K562 (cell line): ENCODE measurements at regions not wholly inside any gene's neighbourhood (a gene's known extent, or its start where the extent isn't known, plus 50 kb on each side); places are given as distances from the start of the nearest gene placed in this dataset.

ENCODE experiments used
- ATAC-seq: fragments of 200-7000 bp; cut with Tn5 transposase; 3 replicates; pipeline ENCODE4 v1.9.1; 2020; ENCODE audit warnings: moderate library complexity
- BruUV-seq: library from RNA; stranded (reverse); fragments of 400-500 nt; replicated peaks from 2 replicates; lab custom pipeline; 2021; lab: Mats Ljungman, UMichigan
- CTCF ChIA-PET: fragments of 300-600 bp; formaldehyde crosslinking; extraction: SDS; loops from one replicate; lab custom pipeline; 2021; ENCODE audit warnings: low intra/inter-chr PET ratio; lab: Yijun Ruan, JAX
- POLR2A ChIA-PET: fragments of 300-600, 350-650 bp; sonication (Branson Sonifier 250); formaldehyde crosslinking; extraction: SDS; loops from one replicate; lab custom pipeline; 2021; ENCODE audit warnings: antibody characterized with exemption, inconsistent platforms; lab: Yijun Ruan, JAX
- DNase-seq, 4 experiments: peaks; one replicate each; pipeline versions ENCODE4 v3.0.0 to v3.0.0-alpha.2; 2011 to 2018; ENCODE audit warnings: low spot score in 3 of 4, mixed read lengths in 3 of 4; ENCODE audit errors: extremely low read depth in 1 of 4
- FAIRE-seq: peaks from 2 replicates; lab custom pipeline; 2011; peaks lifted over from hg19 to GRCh38; lab: Jason Lieb, UNC
- H2AFZ ChIP-seq: 2 replicates; pipeline ENCODE4 v1.6.0; 2011; ENCODE audit warnings: low read depth, low read length, control low read depth, inconsistent platforms
- H3K27ac ChIP-seq: fragments of 200-600 bp; 3 replicates; pipeline ENCODE4 v1.8.0; 2011; ENCODE audit warnings: low read depth, mild to moderate bottlenecking, control low read depth, inconsistent platforms, low read length, moderate library complexity, mixed read lengths; ENCODE audit errors: extremely low read depth
- H3K27me3 ChIP-seq, 2 experiments: fragments of 300-600 bp in 1 of 2; 2 replicates in 1 of 2; 3 replicates in 1 of 2; pipeline versions ENCODE4 v1.6.0 to v1.8.0; 2011; ENCODE audit warnings: inconsistent platforms in 2 of 2, low read length in 2 of 2, mild to moderate bottlenecking in 1 of 2, mixed read lengths in 1 of 2, moderate library complexity in 1 of 2; ENCODE audit not compliant: control insufficient read depth in 2 of 2, insufficient read depth in 2 of 2
- H3K36me3 ChIP-seq: fragments of 300-600 bp; 3 replicates; pipeline ENCODE4 v1.8.0; 2011; ENCODE audit warnings: mild to moderate bottlenecking, low read length, inconsistent platforms; ENCODE audit not compliant: control insufficient read depth, insufficient read depth
- H3K4me1 ChIP-seq, 2 experiments: fragments of 200-600 bp in 1 of 2; replicated peaks in 1 of 2; 2 replicates in 1 of 2; 3 replicates in 1 of 2; pipeline versions ENCODE4 v1.5.1 to v1.8.0; 2011; ENCODE audit warnings: inconsistent platforms in 2 of 2, low read length in 2 of 2, mild to moderate bottlenecking in 1 of 2, mixed read lengths in 1 of 2, moderate library complexity in 1 of 2; ENCODE audit not compliant: control insufficient read depth in 2 of 2, insufficient read depth in 2 of 2
- H3K4me2 ChIP-seq: 2 replicates; pipeline ENCODE4 v1.6.1; 2011; ENCODE audit warnings: low read length, control low read depth, inconsistent platforms, mixed read lengths; ENCODE audit not compliant: insufficient read depth
- H3K4me3 ChIP-seq: fragments of 200-600 bp; sonication (generic), shearing (Covaris generic); 2 replicates; pipeline ENCODE4 v1.5.1; 2016; ENCODE audit warnings: control low read depth, inconsistent platforms
- H3K79me2 ChIP-seq: fragments of 200-600 bp; 3 replicates; pipeline ENCODE4 v1.8.0; 2011; ENCODE audit warnings: low read length, inconsistent platforms; ENCODE audit not compliant: control insufficient read depth, insufficient read depth
- H3K9ac ChIP-seq, 2 experiments: 2 replicates each; pipeline versions ENCODE4 v1.6.0 to v1.6.1; 2011; ENCODE audit warnings: low read depth in 2 of 2, low read length in 2 of 2, control low read depth in 1 of 2, inconsistent platforms in 1 of 2, mild to moderate bottlenecking in 1 of 2, mixed read lengths in 1 of 2; ENCODE audit not compliant: insufficient read depth in 1 of 2
- H3K9me1 ChIP-seq: one replicate; pipeline ENCODE4 v1.6.0; 2011; ENCODE audit warnings: inconsistent platforms, mild to moderate bottlenecking, low read length, moderate library complexity; ENCODE audit not compliant: control insufficient read depth, insufficient read depth
- H3K9me3 ChIP-seq: replicated peaks from 2 replicates; pipeline ENCODE4 v1.5.1; 2011; ENCODE audit warnings: low read depth, low read length, inconsistent platforms; ENCODE audit not compliant: control insufficient read depth, insufficient read depth
- H4K20me1 ChIP-seq: replicated peaks from 2 replicates; pipeline ENCODE4 v1.6.1; 2011; ENCODE audit warnings: low read length, inconsistent platforms, mixed read lengths; ENCODE audit not compliant: control insufficient read depth, insufficient read depth
- FOSL1 ChIP-seq: fragments of 200-800 bp; sonication (Bioruptor generic); conservative IDR thresholded peaks from 2 replicates; pipeline ENCODE4 v1.6.1; 2016; ENCODE audit warnings: missing genetic modification characterization, missing compliant biosample characterization
- GABPA ChIP-seq: fragments of 200-800 bp; sonication (Bioruptor generic); conservative IDR thresholded peaks from 2 replicates; pipeline ENCODE4 v1.6.1; 2016; ENCODE audit warnings: low read depth, missing genetic modification characterization, missing compliant biosample characterization
- MAFG ChIP-seq: fragments of 450-650 bp; conservative IDR thresholded peaks from 2 replicates; pipeline ENCODE4 v1.6.1; 2016; ENCODE audit warnings: missing genetic modification characterization, missing compliant biosample characterization
- MYBL2 ChIP-seq, 2 experiments: fragments of 450-650 bp in 1 of 2; sonication (generic) in 1 of 2; formaldehyde crosslinking in 1 of 2; IDR thresholded peaks; 2 replicates each; pipeline versions ENCODE4 v1.6.1 to v1.8.1; 2017 to 2022; ENCODE audit warnings: borderline replicate concordance in 1 of 2, inconsistent platforms in 1 of 2, low read depth in 1 of 2, mild to moderate bottlenecking in 1 of 2, missing genetic modification reagents in 1 of 2, moderate library complexity in 1 of 2
- RHOXF2B ChIP-seq: fragments of 250-450 bp; sonication (Bioruptor Pico); conservative IDR thresholded peaks from 2 replicates; pipeline ENCODE4 v1.5.1; 2021
- SLC30A9 ChIP-seq: fragments of 250-450 bp; sonication (Bioruptor Pico); IDR thresholded peaks from 2 replicates; pipeline ENCODE4 v1.8.0; 2022; ENCODE audit warnings: mild to moderate bottlenecking, moderate library complexity
- TARDBP ChIP-seq: fragments of 450-650 bp; IDR thresholded peaks from 2 replicates; pipeline ENCODE4 v1.6.1; 2016
- ZNF77 ChIP-seq: fragments of 250-450 bp; sonication (Bioruptor Pico); IDR thresholded peaks from 2 replicates; pipeline ENCODE4 v1.5.0; 2020
- WGBS: fragments of 100-300 bp; shearing (Covaris generic); methylation state at CpG from one replicate; pipeline ENCODE4 v1.1.6; 2016; ENCODE audit warnings: low coverage, mixed read lengths; ENCODE audit not compliant: insufficient coverage; ENCODE audit errors: missing lambda C conversion rate; 5-methylcytosine and 5-hydroxymethylcytosine counted together
- in situ Hi-C: fragments of 300-500 bp; cut with MboI; formaldehyde crosslinking; loops from 4 replicates; pipeline ENCODE4 v1.15.0; 2018; ENCODE audit warnings: inconsistent platforms, mixed read lengths
- intact Hi-C: fragments of 100-400 bp; cut with micrococcal nuclease; formaldehyde crosslinking; loops from 2 replicates; pipeline ENCODE4 v1.14.2; 2022
- TF ChIP-seq, protein P1 (sequence below): sonication (generic); formaldehyde crosslinking; IDR thresholded peaks from 2 replicates; pipeline ENCODE4 v1.8.1; 2023; ENCODE audit warnings: mild to moderate bottlenecking, missing genetic modification reagents
- TF ChIP-seq, protein P2 (sequence below): sonication (generic); formaldehyde crosslinking; IDR thresholded peaks from 2 replicates; pipeline ENCODE4 v1.8.1; 2023; ENCODE audit warnings: missing genetic modification reagents, mild to moderate bottlenecking, borderline replicate concordance
- TF ChIP-seq, protein P3 (sequence below): sonication (generic); formaldehyde crosslinking; IDR thresholded peaks from 2 replicates; pipeline ENCODE4 v1.8.0; 2022; ENCODE audit warnings: missing genetic modification reagents, mild to moderate bottlenecking, borderline replicate concordance

GRCh38 chr6:88558981-88559380, 392.8 kb upstream of the CNR1 start:
- 4% methylated on average over 5 of the region's 5 CpGs for WGBS
- ATAC-seq, result no peak

More at GRCh38 chr6:88558981-88559380, 392.8 kb upstream of the CNR1 start:
- intact Hi-C loops (no loop called here), in situ Hi-C loops (no loop called here)
- H3K9ac ChIP-seq, result no peak overlapping the region
- H2AFZ ChIP-seq, result no peak overlapping the region
- H3K79me2 ChIP-seq, result no peaks in the 10 kb centered on the region
- no peaks in the 10 kb centered on the region for H3K36me3 ChIP-seq
- H3K4me1 ChIP-seq, result no peaks in the 10 kb centered on the region
- no peaks in the 10 kb centered on the region for H3K9me3 ChIP-seq
- peaks cover 3 to 19% of the 10 kb centered on the region in 2 experiments; a peak in 2 of 5 replicates for H3K27me3 ChIP-seq
- CTCF ChIA-PET, result no interaction called here
- no peaks in the 10 kb centered on the region for H4K20me1 ChIP-seq
- no peak overlapping the region for H3K27ac ChIP-seq
- FAIRE-seq (no peak), DNase-seq (no peak)
- no peak for TF ChIP-seq GABPA (tag)
- TF ChIP-seq, protein P1, sequence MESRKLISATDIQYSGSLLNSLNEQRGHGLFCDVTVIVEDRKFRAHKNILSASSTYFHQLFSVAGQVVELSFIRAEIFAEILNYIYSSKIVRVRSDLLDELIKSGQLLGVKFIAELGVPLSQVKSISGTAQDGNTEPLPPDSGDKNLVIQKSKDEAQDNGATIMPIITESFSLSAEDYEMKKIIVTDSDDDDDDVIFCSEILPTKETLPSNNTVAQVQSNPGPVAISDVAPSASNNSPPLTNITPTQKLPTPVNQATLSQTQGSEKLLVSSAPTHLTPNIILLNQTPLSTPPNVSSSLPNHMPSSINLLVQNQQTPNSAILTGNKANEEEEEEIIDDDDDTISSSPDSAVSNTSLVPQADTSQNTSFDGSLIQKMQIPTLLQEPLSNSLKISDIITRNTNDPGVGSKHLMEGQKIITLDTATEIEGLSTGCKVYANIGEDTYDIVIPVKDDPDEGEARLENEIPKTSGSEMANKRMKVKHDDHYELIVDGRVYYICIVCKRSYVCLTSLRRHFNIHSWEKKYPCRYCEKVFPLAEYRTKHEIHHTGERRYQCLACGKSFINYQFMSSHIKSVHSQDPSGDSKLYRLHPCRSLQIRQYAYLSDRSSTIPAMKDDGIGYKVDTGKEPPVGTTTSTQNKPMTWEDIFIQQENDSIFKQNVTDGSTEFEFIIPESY (CRISPR knock-in tag), result no peak
- TF ChIP-seq, protein P2, sequence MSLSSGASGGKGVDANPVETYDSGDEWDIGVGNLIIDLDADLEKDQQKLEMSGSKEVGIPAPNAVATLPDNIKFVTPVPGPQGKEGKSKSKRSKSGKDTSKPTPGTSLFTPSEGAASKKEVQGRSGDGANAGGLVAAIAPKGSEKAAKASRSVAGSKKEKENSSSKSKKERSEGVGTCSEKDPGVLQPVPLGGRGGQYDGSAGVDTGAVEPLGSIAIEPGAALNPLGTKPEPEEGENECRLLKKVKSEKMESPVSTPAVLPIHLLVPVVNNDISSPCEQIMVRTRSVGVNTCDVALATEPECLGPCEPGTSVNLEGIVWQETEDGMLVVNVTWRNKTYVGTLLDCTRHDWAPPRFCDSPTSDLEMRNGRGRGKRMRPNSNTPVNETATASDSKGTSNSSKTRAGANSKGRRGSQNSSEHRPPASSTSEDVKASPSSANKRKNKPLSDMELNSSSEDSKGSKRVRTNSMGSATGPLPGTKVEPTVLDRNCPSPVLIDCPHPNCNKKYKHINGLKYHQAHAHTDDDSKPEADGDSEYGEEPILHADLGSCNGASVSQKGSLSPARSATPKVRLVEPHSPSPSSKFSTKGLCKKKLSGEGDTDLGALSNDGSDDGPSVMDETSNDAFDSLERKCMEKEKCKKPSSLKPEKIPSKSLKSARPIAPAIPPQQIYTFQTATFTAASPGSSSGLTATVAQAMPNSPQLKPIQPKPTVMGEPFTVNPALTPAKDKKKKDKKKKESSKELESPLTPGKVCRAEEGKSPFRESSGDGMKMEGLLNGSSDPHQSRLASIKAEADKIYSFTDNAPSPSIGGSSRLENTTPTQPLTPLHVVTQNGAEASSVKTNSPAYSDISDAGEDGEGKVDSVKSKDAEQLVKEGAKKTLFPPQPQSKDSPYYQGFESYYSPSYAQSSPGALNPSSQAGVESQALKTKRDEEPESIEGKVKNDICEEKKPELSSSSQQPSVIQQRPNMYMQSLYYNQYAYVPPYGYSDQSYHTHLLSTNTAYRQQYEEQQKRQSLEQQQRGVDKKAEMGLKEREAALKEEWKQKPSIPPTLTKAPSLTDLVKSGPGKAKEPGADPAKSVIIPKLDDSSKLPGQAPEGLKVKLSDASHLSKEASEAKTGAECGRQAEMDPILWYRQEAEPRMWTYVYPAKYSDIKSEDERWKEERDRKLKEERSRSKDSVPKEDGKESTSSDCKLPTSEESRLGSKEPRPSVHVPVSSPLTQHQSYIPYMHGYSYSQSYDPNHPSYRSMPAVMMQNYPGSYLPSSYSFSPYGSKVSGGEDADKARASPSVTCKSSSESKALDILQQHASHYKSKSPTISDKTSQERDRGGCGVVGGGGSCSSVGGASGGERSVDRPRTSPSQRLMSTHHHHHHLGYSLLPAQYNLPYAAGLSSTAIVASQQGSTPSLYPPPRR (CRISPR knock-in tag), result no peak
- no peak for TF ChIP-seq MYBL2 (IDR thresholded peaks at IDR 0.05; ENCODE audit: low read depth)
- no peak for TF ChIP-seq MYBL2 (CRISPR knock-in tag; IDR thresholded peaks at IDR 0.05; ENCODE audit: borderline replicate concordance)
- TF ChIP-seq MAFG (tag), result no peak
- TF ChIP-seq RHOXF2B, result no peak
- TF ChIP-seq FOSL1, result no peak
- TF ChIP-seq, protein P3, sequence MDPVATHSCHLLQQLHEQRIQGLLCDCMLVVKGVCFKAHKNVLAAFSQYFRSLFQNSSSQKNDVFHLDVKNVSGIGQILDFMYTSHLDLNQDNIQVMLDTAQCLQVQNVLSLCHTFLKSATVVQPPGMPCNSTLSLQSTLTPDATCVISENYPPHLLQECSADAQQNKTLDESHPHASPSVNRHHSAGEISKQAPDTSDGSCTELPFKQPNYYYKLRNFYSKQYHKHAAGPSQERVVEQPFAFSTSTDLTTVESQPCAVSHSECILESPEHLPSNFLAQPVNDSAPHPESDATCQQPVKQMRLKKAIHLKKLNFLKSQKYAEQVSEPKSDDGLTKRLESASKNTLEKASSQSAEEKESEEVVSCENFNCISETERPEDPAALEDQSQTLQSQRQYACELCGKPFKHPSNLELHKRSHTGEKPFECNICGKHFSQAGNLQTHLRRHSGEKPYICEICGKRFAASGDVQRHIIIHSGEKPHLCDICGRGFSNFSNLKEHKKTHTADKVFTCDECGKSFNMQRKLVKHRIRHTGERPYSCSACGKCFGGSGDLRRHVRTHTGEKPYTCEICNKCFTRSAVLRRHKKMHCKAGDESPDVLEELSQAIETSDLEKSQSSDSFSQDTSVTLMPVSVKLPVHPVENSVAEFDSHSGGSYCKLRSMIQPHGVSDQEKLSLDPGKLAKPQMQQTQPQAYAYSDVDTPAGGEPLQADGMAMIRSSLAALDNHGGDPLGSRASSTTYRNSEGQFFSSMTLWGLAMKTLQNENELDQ (CRISPR knock-in tag), result no peak
- no peak for TF ChIP-seq TARDBP
- TF ChIP-seq ZNF77 (CRISPR knock-in tag), result no peak
- TF ChIP-seq SLC30A9, result no peak
- H3K4me3 ChIP-seq, result no peak overlapping the region
- no TSS peak for BruUV-seq
- no peak overlapping the region for H3K4me2 ChIP-seq
- POLR2A ChIA-PET, result interaction anchor here (1.6 kb wide), 1 partner anchor 9 kb away, joined by 5 read pairs; no protein-coding TSS in a partner anchor
- H3K9me1 ChIP-seq, result no peaks in the 10 kb centered on the region
